ENCODE measurements at regions not wholly inside any gene's neighbourhood (a gene's known extent, or its start where the extent isn't known, plus 50 kb on each side); places are given as distances from the start of the nearest gene placed in this dataset.

- TF ChIP-seq POLR2AphosphoS5 (IDR thresholded peaks at IDR 0.05) = no peak
- TF ChIP-seq, protein P1, sequence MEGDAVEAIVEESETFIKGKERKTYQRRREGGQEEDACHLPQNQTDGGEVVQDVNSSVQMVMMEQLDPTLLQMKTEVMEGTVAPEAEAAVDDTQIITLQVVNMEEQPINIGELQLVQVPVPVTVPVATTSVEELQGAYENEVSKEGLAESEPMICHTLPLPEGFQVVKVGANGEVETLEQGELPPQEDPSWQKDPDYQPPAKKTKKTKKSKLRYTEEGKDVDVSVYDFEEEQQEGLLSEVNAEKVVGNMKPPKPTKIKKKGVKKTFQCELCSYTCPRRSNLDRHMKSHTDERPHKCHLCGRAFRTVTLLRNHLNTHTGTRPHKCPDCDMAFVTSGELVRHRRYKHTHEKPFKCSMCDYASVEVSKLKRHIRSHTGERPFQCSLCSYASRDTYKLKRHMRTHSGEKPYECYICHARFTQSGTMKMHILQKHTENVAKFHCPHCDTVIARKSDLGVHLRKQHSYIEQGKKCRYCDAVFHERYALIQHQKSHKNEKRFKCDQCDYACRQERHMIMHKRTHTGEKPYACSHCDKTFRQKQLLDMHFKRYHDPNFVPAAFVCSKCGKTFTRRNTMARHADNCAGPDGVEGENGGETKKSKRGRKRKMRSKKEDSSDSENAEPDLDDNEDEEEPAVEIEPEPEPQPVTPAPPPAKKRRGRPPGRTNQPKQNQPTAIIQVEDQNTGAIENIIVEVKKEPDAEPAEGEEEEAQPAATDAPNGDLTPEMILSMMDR (IDR thresholded peaks at IDR 0.05) = no peak
Measured at GRCh38 chr12:59927032-59927431, 331.2 kb downstream of the SLC16A7 start.

Measured in sigmoid colon (tissue), 4 donors.